ENCODE measurements at regions not wholly inside any gene's neighbourhood (a gene's known extent, or its start where the extent isn't known, plus 50 kb on each side); places are given as distances from the start of the nearest gene placed in this dataset.
A peak's percentile ranks its signal among the peaks of the same experiment; 100 is the strongest.

- Histone ChIP-seq H2AK5ac (ENCODE audit: low read depth, low read length) (peak overlapping the region; percentile 46), H2BK20ac (ENCODE audit: low read depth, low read length) (peak overlapping the region; percentile 81), H3K36me3 (ENCODE audit: control insufficient read depth, insufficient read depth, low read length) (no peaks in the 10 kb centered on the region), H3K4me3 (ENCODE audit: insufficient read depth, low read depth, low read length) (no peak overlapping the region), H3K4me1 (ENCODE audit: control insufficient read depth, insufficient read depth, low read length) (peaks cover 21% of the 10 kb centered on the region), H3K79me1 (ENCODE audit: low read depth in 1 of 2, low read length in 2 of 2) (peaks cover 5 to 13% of the 10 kb centered on the region in 2 experiments; a peak in 3 of 4 replicates), H2AFZ (replicated peaks; ENCODE audit: low read length, poor library complexity) (no peak overlapping the region), H3K27ac (ENCODE audit: insufficient read depth, low read length) (no peak overlapping the region; the same call in 1 of the 2 replicates), H3K4me2 (ENCODE audit: low read depth, low read length) (no peak overlapping the region), H3K27me3 (ENCODE audit: control insufficient read depth, insufficient read depth, low read length) (no peaks in the 10 kb centered on the region), H3K18ac (ENCODE audit: low read depth, low read length) (peak overlapping the region; percentile 30), H3K56ac (ENCODE audit: extremely low read depth, insufficient read depth, low read length) (no peak overlapping the region), H4K91ac (ENCODE audit: insufficient read depth, low read depth, low read length) (peak overlapping the region; percentile 80), H2BK15ac (ENCODE audit: low read depth, low read length) (peak overlapping the region; percentile 80; the same call in 2 of the 3 replicates), H4K8ac (ENCODE audit: low read depth in 2 of 2, low read length in 2 of 2) (peak overlapping the region; percentile 56 to 71; a peak in 3 of 4 replicates), H4K20me1 (ENCODE audit: insufficient read depth, low read length) (no peaks in the 10 kb centered on the region), H3K23ac (ENCODE audit: low read depth, low read length) (peak overlapping the region; percentile 28; the same call in 1 of the 2 replicates), H3K9me1 (ENCODE audit: insufficient read depth, low read length) (peaks cover 21% of the 10 kb centered on the region), H2AK9ac (replicated peaks; ENCODE audit: low read depth, low read length, poor library complexity) (no peak overlapping the region), H3K4ac (ENCODE audit: low read depth, low read length) (peak overlapping the region; percentile 73), H3K14ac (replicated peaks; ENCODE audit: low read depth, low read length) (0 out of 2 replicates have a peak overlapping the region, but pooled peaks have one; percentile 42), H2BK5ac (ENCODE audit: low read depth, low read length, poor library complexity, severe bottlenecking) (peak overlapping the region; percentile 37), H2BK120ac (ENCODE audit: low read depth, low read length) (peak overlapping the region; percentile 89), H3K9ac (ENCODE audit: low read depth, low read length) (no peak overlapping the region), H4K5ac (ENCODE audit: low read depth, low read length) (peak overlapping the region; percentile 28), H3K9me3 (ENCODE audit: control insufficient read depth, insufficient read depth, low read length) (no peaks in the 10 kb centered on the region; the same call in 1 of the 2 replicates)
- DNase-seq (no peak), ATAC-seq (ENCODE audit: low read depth) (no peak)
- in situ Hi-C loops (cut with MboI; ENCODE audit: low sequenced_read_pairs) (loop anchor here (25.0 kb wide), 1 partner anchor 419 kb away; no protein-coding TSS in a partner anchor), intact Hi-C loops (cut with micrococcal nuclease) (no loop called here), dilution Hi-C loops (cut with HindIII; ENCODE audit: low sequenced_read_pairs, unreplicated experiment) (no loop called here)
- TF ChIP-seq BHLHE40 (IDR thresholded peaks at IDR 0.05; ENCODE audit: low read depth, low read length) (no peak), RFX5 (IDR thresholded peaks at IDR 0.05; ENCODE audit: low read depth, low read length) (no peak), CEBPB (IDR thresholded peaks at IDR 0.05; ENCODE audit: low read depth, low read length) (0 out of 2 replicates have a peak, but pooled peaks have one; percentile 44), POLR2A (IDR thresholded peaks at IDR 0.05; ENCODE audit: low read depth, low read length) (no peak)
- ChIA-PET CTCF (interaction anchor here (2.4 kb wide), 1 partner anchor 122 kb away, joined by 9 read pairs; no protein-coding TSS in a partner anchor), POLR2A (ENCODE audit: unreplicated experiment) (interaction anchor here (0.7 kb wide), 1 partner anchor 47 kb away, joined by 3 read pairs; no protein-coding TSS in a partner anchor)
- 83% methylated on average over 1 of the region's 2 CpGs; no CpG with 5 or more reads in 1 of the 2 experiments for WGBS, 2 experiments (ENCODE audit: extremely low coverage in 2 of 2, insufficient read length in 1 of 2)
- no TSS peak for BruUV-seq (replicated peaks)
Observed at GRCh38 chr3:16056217-16056616, 118.3 kb upstream of the GALNT15 start.

Data from IMR-90 (cell line).